NCI-H226 (cell line): ENCODE measurements at regions not wholly inside any gene's neighbourhood (a gene's known extent, or its start where the extent isn't known, plus 50 kb on each side); places are given as distances from the start of the nearest gene placed in this dataset.

Experiments
- DNase-seq: peaks from one replicate; pipeline ENCODE4 v3.0.0-alpha.2; 2015

- DNase-seq, result no peak
These were observed 263.0 kb upstream of the NRIP1 start for GRCh38 chr21:15327637-15328265.

DNA sequence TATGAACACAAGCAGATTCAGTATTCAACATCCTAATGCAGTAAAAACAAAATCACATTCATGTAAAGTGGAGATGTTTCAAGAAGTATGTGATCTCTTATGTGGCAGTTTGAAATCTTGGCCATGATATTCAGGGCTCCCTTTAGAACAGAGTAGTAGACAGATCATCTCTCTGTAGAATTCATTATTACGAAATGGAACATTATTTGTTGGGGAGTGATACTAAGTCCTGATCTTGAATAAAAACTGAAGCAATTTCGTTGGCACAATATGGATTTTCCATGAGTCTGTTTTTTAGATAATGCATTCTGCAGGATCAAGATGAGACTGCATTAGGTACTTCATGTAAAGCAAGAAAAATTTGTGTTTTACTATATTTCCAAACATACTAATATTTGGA, 264.4 kb upstream of the NRIP1 start:
- no peak for DNase-seq

DNA sequence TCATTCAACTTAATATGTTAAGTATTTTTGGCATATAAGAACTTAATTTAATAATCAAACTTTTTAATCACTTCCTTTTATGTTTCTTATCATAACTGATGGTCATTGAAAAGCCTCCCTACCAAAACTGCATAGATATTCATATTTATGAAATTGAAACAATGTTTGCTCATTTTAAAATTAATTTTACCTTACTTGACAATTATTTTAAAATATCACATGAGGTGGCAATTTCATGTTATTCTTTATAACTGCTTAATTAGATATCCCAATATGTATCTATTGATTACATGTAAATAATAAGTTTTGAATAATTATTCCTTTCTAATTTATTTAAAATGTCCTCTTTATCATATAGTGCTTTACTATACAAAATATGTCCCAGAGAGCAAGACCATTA, 266.1 kb upstream of the NRIP1 start:
- DNase-seq, result no peak

DNA sequence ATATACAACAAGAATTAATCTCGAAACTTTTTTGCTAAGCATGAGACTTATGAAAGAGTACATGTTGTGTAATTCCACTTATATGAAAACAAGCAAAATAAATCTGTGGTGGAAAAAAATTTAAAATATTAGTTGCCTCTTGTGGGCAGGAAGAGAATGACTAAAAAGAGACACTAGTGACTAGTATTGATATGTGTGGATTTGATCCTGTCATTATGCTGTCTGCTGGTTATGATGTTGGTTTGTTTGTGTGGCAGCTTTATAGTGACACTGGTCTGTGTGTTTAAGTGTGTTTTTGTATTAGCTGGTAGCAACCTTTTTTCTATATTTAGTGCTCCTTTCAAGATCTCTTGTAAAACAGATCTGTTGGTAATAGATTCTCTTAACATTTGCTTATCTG, 267.8 kb upstream of the NRIP1 start:
- no peak for DNase-seq

- DNase-seq, result no peak
These were observed 268.4 kb upstream of the NRIP1 start for GRCh38 chr21:15333136-15333710.

DNA sequence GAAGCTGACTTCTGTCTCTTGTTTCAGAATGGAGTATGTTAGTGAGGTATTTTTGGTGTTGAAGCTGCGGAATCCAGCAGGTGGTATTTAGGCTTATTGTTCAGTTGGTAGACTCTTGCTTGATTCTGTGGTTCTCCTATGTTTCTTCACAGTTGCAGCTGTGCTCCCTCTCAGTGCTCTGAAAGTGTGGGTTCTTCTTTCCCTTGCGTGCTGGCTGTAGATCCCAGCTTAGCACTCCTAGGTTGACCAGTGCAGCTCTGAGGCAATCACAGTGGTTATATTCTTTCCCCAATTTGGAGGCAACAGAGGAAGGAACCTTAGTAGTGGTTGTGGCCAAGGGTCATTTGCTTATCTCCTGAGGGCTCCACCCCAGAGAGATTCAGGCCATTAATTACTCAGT, 269.2 kb upstream of the NRIP1 start:
- no peak for DNase-seq

GRCh38 chr21:15343066-15343465, 278.3 kb upstream of the NRIP1 start:
- peak; percentile 58 for DNase-seq

DNA sequence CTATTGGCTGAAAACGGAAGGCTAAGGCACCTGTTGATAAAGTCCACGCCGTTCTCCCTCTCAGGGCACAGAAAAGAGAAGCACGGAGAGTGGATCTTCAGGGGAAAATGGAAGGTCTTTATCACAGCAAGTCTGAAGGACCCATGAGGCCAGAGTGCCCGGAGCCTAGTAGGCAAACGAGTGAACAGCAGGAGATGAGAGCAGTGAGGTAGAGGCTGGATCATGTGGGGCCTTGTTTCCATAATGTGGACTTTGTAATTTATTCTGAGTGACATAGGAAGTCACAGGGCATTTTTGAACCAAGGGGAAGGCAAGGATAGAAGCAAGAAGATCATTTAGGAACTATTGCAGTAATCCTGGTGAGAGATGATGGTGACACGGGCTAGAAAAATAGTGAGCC, 287.2 kb upstream of the NRIP1 start:
- no peak for DNase-seq

DNA sequence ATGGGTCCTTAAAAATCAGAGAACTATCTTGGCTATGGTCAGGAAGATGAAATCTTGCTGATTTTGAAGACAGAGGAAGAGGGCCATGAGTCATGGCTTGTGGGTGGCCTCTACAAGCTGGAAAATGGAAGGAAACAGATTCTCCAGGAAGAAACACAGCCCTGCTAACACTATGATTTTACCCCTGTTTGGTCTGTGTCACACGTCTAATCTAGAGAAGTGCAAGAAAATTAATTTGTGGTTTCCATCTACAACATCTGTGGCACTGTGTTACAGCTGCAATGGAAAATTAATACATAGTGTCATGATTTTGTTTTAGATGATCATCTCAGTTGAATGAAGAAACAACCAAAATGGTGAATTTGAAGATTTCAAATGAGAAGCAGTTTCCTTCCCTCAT, 288.7 kb upstream of the NRIP1 start:
- DNase-seq, result no peak

- DNase-seq, result no peak
These were observed 289.7 kb upstream of the NRIP1 start for GRCh38 chr21:15354516-15354915.

DNA sequence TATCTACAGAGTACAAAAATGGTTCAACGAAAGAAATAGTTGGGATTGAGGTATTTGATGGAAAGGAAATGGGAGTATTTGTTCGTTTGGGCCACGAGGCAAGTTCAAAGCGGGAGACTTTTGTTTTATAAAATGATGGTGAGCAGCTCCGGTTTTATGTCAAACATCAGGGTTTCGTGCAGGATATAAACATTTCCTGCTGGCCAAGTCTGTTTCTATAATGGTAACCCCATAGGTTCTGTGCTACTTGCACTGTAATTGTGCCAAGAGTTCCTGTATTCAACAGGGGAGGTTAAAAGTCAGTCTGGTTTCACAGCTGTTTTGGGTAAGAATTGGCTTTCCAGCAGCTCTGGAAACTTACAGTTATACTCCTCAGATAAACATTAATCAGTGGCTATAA, 290.3 kb upstream of the NRIP1 start:
- no peak for DNase-seq

GRCh38 chr21:15359251-15359650, 294.5 kb upstream of the NRIP1 start:
- no peak for DNase-seq

DNA sequence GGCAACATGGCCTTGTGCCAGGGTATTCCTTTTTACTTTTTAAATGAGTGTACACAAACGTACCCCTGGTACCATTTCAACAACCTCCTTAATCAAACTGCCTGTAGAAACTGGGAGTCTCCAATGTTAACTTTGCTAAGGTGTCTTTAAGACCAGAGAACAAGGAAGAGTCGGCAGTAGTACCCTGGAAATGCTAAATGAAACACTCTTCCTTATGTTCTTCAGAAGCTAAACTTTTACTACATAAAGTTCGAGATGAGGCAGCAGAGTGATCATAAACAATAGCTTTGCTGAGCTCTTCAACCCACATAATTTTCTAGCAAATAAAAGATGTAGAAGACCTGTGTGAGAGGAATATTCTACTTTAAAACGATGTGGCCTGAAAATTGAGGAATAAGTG, 297.7 kb upstream of the NRIP1 start:
- DNase-seq, result no peak

GRCh38 chr21:15363921-15364320, 299.1 kb upstream of the NRIP1 start:
- DNase-seq, result no peak

GRCh38 chr21:15365751-15366392, 301.1 kb upstream of the NRIP1 start:
- no peak for DNase-seq

DNA sequence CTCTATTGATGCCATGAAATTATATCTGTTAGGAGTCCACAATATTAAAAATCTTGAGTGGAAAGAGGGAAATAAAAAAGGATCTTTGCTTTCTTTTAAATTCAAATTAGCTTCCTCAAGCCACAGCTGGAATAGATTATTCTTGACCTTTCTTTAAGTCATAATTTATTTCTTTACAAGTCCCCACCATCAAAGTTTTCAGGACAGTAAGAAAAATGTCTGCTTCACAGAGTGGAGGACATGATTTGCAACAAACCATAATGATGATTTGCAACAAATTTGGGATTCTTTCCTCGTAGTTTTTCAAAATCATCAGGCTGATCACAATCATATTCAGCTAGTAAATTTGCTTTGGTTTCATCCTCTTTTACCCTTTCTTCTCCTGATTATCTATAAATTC, 301.8 kb upstream of the NRIP1 start:
- no peak for DNase-seq

GRCh38 chr21:15367061-15367626, 302.3 kb upstream of the NRIP1 start:
- no peak for DNase-seq

GRCh38 chr21:15370462-15370975, 305.7 kb upstream of the NRIP1 start:
- no peak for DNase-seq

GRCh38 chr21:15373941-15374340, 309.1 kb upstream of the NRIP1 start:
- no peak for DNase-seq

DNA sequence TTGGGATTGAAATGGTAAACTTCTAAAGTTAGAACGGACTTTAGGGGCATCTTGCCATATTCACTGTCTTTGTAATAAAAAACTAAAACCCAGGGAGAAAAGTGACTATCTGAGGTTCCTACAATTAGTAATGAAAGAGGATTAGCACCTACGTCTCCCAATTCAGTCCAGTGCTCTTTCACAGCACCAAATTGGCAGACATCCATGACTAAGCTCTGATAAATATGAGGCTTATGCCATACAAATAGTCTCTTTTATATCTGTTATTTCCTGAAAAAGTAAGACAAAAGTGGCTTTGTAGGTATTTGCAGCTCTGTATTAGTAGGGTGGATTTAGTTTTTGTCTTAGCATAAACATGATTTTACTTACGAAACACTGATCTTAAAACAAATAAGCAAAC, 315.0 kb upstream of the NRIP1 start:
- no peak for DNase-seq

- DNase-seq, result no peak
These were observed 318.8 kb upstream of the NRIP1 start for GRCh38 chr21:15383588-15383987.

DNA sequence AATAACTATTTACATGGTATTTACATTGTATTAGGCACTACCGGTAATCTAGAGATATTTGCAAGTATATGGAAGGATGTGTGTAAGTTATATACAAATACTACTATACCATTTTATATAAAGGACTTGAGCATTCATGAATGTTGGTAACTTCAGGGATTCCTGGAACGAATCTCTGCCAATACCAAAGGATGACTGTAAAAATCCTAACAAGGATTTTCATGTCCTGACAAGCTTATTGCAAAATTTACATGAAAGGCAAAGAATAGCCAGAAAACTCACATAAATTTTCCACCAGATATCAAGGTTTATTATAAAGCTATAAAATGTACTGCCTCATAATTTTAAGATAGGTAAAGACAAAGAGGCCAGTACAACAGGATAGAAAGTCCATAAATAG, 325.2 kb upstream of the NRIP1 start:
- DNase-seq, result no peak

GRCh38 chr21:15397258-15397657, 332.5 kb upstream of the NRIP1 start:
- DNase-seq, result no peak

DNA sequence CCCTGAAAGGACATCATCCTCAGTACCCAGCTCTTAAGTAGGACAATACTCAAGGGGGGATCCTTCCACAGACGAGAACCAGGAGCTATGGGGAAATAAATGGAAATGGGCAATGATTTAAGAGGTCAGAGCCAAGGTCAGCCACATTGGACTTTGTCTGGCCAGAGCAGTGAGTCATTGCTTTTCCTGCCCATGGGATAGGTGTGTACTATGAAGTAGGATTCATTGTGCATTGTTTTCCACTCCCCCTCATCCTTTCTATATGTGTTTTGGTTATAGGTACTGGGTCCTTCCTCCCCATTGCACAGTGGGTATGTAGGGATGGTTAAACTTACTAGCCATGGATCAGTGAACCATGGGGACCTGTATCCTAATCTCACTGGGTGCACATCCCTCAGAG, 328.9 kb upstream of the USP25 start:
- no peak for DNase-seq
